ENCODE measurements at regions not wholly inside any gene's neighbourhood (a gene's known extent, or its start where the extent isn't known, plus 50 kb on each side); places are given as distances from the start of the nearest gene placed in this dataset.

DNA sequence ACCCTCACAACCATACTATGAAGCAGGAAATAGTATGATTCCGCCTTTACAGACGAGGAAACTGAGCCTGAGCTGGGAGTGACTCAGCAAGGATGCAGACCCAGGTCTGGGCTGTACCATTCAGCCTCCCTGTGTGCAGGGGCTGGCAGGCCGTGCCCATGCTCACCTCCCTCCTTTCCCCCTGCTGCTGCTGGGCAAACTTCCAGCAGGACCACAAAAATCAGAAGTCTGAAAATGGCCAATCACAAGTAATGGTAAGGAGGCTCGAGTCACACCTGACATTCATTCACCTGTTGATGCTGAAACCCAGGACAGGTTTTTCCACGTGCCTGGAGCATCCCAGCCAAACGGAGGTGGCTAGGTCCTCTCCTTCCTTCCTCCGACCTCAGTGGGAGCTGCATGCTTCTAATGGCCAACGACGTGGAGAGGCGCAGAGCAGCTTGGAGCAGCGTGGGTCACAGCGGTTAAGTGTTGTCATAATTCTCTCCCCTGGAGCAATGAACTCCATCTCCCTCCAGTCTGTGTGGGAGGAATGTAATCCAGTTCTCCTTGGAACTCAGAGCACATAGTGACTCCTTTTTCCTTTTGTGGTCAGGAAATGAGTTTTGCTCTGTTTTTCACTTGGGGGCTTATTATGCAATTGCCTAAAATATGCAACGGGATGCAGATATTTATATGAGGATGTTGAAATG lies 371.7 kb downstream of the BCOR start:
- DNase-seq: no peak

GRCh38 chrX:39726771-39727170 lies 371.0 kb downstream of the BCOR start:
- no peak for DNase-seq

- no peak for DNase-seq
Observed at GRCh38 chrX:39728025-39728424, 369.7 kb downstream of the BCOR start.

DNA sequence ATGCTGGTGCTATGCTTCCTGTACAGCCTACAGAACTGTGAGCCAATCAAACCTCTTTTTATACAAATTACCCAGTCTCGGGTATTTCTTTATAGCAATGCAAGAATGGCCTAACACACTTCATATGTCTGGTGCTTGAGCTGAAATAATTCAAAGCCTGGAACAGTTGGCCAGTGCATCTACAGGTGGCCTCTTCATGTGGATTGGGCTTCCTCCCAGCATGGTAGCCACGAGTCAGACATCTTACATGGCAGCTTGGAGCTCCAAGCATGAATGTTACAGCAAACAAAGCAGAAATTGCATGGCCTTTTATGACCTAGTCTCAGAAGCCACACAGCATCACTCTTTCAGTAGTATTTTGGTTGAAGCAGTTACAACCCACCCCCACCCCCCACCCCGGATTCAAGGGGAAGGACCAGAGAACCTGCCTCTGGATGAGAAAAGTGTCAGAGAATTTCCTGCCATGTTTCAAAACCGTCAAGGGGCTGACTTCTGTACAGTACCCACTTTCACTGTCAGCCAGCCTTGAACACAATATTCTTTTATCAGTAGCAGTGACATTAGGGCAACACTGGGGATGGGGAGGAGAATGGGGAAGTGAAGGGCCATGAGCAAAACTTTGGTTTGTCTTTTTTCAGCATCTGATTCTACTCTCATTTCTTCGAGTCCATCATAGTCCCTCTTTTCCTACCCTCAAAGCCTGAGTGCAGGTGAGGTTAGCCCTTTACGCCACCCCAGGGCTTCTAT lies 368.7 kb downstream of the BCOR start:
- DNase-seq: no peak

GRCh38 chrX:39729981-39730661 lies 367.6 kb downstream of the BCOR start:
- DNase-seq: no peak

DNA sequence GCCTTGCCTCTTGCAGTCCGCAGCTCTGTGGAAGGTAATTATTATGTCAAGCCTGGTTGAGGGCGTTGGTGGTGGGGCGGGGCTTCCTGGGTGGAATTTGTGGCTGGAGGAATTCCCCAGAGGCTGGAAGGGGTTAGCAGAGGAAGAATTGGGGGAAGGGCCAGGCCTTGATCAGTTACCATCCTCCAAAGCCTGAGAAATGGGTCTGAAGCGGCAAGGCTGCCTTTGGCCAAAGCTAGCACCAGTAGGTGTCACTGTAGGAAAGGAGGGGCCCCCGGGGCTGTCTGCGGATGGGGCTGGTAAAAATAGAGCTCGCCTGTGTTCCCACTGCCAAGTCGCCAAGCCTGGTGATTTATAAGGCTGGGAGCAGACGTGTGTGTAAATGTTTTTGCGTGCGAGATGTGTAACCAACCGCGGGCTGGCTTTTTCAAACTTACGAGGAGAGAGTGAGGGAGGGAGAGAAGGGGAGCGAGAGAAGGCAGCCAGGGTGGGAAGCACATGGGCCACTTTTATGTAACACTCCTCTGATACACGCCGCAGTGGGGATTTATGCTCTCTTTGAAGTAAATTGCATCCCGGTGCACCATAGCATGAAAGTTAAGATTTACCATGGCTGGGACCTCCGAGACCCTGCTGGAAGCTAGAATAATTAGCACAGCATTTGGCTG lies 367.0 kb downstream of the BCOR start:
- peak; percentile 61 for DNase-seq

GRCh38 chrX:39731330-39731667 lies 366.5 kb downstream of the BCOR start:
- DNase-seq: no peak

DNA sequence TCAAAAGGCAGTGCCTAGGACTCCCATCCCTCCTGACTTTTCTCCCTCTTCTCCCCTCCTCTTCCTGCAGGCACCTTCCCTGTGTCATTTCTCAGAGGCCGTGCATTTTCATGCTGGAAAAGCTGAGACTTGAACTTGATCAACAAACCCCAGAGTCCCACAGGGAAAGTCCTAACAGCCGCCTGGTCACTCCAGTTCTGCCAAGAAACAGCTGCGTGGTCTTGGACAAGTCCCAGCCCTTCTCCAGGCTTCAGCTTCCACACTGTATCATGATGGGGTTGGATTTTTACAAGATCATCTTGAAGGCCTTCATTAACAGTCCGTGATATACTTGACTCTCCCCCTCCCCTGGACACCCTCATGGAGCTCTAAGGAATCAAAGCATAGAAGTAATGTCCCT lies 366.0 kb downstream of the BCOR start:
- no peak for DNase-seq

DNA sequence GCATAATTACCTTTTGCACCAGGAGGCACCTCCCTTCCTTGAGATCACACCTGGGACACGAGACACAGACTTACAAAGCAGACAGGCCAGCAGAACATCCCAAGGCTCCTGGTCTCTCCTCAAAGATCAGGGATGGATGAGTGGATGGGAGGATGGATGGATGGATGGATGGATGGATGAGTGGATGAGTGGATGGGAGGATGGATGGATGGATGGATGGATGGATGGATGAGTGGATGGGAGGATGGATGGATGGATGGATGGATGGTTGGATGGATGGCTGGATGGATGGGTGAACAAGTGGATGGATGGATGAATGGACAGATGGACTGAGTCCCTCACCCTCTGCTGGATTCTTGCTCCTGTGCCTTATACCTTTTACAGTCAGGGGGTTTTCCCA lies 364.0 kb downstream of the BCOR start:
- DNase-seq: no peak

- no peak for DNase-seq
Observed at GRCh38 chrX:39734174-39734776, 363.5 kb downstream of the BCOR start.

DNA sequence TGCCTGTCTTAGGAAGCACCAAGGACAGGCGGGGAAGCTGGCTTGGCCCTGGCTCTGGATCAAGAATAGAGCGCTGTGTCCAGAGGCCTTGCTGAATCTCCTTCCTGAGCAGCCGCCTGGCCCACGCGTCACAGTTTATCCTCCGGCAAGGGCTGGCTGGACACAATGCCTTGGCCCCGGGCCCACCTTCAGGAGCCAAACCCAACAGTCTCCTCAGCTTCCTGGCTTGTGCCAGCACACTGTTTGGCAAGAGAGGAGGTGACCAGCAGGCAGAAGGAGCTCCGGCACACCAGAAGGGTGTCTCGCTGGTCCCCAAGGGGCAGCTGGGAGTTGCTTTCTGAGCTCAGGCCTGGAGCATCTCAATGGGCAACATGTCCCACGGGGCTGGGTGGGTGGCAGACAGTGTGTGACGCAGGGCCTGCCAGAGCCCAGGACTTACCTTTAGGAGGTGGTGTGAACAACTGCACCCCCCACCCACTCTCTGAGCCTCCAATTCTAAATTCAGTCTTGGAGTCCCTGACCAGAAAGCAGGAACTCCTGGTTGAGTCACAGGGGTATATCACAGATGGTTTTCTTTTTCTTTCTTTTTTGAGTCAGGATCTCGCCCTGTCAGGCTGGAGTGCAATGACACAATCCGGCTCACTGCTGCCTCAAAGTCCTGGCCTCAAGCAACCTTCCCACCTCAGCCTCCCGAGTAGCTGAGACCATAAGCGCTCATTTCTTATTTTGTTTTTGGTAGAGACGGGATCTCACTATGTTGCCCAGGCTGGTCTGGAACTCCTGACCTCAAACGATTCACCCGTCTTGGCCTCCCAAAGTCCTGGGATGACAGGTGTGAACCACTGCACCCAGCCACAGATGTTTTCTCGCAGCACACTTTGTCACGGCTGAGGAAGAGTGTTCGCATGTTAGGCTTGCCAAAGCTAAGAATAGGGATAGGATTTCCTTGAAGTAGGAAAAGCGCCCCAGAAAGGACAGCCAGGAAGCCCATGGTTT lies 361.2 kb downstream of the BCOR start:
- no peak for DNase-seq

DNA sequence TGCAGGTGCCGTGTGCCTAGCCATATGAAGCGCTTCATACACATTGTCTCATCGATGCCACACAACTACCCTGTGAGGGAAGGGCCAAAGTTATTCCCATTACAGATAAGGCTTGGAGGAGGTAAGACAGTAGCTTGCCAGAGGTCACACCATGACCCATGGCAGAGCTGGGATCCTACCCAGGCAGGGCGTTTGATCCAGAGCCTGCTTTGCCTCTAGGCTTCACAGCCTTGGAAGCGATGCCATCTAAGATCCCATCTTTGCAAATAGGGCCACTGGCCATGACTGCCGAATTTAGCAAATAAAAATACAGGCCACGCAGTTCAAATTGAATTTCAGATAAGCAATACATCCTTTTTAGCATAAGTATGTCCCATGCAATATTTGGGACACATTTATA lies 358.2 kb downstream of the BCOR start:
- DNase-seq: no peak

DNA sequence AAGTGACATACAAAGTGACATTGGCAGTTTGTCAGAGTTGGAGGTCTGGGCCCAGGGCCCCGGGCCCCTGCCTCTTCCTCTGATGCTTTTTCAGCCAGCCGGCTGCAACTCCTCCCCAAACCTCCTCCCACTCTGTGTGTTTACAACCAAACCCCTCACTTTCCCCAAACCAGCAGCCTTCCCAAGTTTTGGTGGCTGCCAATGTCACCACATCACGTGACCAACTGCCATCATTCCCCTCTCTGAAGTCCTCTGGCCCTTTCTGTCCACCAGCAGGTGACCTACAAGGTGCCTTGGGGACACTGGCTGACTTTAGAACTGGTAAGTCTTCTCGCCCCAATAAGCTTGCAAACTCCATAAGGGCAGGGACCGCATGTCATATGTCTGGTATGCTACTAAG lies 357.7 kb downstream of the BCOR start:
- DNase-seq: no peak

DNA sequence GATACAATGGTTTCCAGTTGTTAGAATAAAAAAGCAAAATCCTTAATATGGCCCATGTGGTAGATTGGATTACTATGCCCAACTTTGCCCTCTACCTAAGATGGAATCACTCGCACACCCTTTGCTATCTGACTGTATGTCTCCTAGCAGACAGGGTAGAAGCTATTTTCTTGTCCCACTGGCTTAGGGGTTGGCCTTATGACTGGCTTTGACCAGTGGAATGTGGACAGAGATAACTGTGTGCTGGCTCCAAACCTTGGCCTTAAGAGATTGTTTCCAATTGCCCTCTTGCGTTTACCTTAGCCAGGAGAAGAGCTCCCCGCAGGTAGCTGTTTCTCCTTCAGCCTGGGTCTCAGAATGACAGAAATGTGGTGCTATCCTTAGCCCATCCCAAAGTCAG lies 355.9 kb downstream of the BCOR start:
- DNase-seq: no peak

GRCh38 chrX:39745818-39746217 lies 351.9 kb downstream of the BCOR start:
- no peak for DNase-seq

DNA sequence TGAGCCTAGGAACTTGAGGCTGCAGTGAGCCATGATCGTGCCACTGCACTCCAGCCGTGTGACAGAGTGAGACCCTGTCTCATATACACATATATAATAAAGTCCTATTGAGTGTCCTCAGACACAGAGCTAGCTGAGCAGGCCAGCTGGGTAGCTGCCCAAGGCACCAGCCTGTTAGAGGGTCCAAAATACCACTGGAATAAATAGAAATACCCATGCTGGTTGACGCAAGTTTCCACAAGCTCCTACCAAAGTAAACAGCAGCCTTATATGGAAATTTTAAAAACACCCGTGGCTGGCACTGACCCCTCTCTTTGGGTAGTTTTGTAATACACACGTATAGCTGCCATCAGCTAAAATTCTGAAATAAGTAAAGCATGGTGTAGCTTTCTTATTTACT lies 348.6 kb downstream of the BCOR start:
- DNase-seq: no peak

GRCh38 chrX:39749728-39750127 lies 348.0 kb downstream of the BCOR start:
- no peak for DNase-seq

- no peak for DNase-seq
Observed at GRCh38 chrX:39750256-39750790, 347.4 kb downstream of the BCOR start.

GRCh38 chrX:39750848-39751247 lies 346.9 kb downstream of the BCOR start:
- no peak for DNase-seq

DNA sequence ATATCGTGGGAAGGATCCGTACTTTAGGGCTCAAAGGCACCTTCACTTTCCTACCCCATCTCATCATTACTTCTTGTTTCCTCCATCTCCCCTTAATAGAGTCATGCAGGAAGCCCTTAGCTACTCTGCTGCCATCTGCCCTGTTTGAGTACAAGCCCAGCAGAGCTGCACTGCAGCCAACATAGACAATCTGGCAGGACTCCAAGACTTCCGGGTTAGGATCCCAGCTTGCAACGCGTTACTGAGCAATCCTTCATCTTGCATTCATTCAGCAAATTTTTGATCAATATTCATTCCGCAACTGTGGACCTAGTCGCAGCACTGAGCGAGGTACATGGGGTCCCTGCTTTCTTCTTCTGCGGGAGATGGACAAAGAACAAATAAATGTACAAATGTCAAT lies 344.9 kb downstream of the BCOR start:
- no peak for DNase-seq

- DNase-seq: no peak
Observed at GRCh38 chrX:39753293-39753996, 344.3 kb downstream of the BCOR start.
